Activated CD4-positive, alpha-beta T cell treated with anti-CD3 and anti-CD28 coated beads for 1 hour (primary cell): ENCODE measurements at regions not wholly inside any gene's neighbourhood (a gene's known extent, or its start where the extent isn't known, plus 50 kb on each side); places are given as distances from the start of the nearest gene placed in this dataset.
"Not testable (repeated sequence)": the region's sequence is repeated elsewhere in the genome, so short reads cannot be mapped to it uniquely, and the experiment has no call there.

ENCODE experiments used
- DNase-seq: peaks from one replicate; pipeline ENCODE4 v3.0.0-alpha.2; 2020

GRCh38 chr14:105880616-105881015 is 354.2 kb downstream of the TMEM121 start:
- DNase-seq = no peak

- DNase-seq = no peak
Measured at GRCh38 chr14:105881021-105881930, 354.9 kb downstream of the TMEM121 start.

GRCh38 chr14:105882011-105882410 is 355.6 kb downstream of the TMEM121 start:
- DNase-seq = not testable (repeated sequence)

GRCh38 chr14:105882626-105883025 is 356.2 kb downstream of the TMEM121 start:
- DNase-seq = no peak

GRCh38 chr14:105883066-105884005 is 357.0 kb downstream of the TMEM121 start:
- DNase-seq = no peak

GRCh38 chr14:105884192-105884807 is 357.9 kb downstream of the TMEM121 start:
- DNase-seq = not testable (repeated sequence)

GRCh38 chr14:105884808-105885281 is 358.5 kb downstream of the TMEM121 start:
- DNase-seq = no peak

GRCh38 chr14:105885561-105886320 is 359.4 kb downstream of the TMEM121 start:
- DNase-seq = no peak

GRCh38 chr14:105886791-105887191 is 360.4 kb downstream of the TMEM121 start:
- not testable (repeated sequence) for DNase-seq

GRCh38 chr14:105887692-105888091 is 361.3 kb downstream of the TMEM121 start:
- no peak for DNase-seq

GRCh38 chr14:105888151-105888550 is 361.8 kb downstream of the TMEM121 start:
- DNase-seq = no peak

- DNase-seq = no peak
Measured at GRCh38 chr14:105888784-105889665, 362.6 kb downstream of the TMEM121 start.

- no peak for DNase-seq
Measured at GRCh38 chr14:105889666-105890473, 363.5 kb downstream of the TMEM121 start.

GRCh38 chr14:105890474-105891220 is 364.3 kb downstream of the TMEM121 start:
- no peak for DNase-seq

GRCh38 chr14:105891221-105891602 is 364.8 kb downstream of the TMEM121 start:
- no peak for DNase-seq

- no peak for DNase-seq
Measured at GRCh38 chr14:105891631-105892452, 365.5 kb downstream of the TMEM121 start.

- not testable (repeated sequence) for DNase-seq
Measured at GRCh38 chr14:105892453-105893441, 366.4 kb downstream of the TMEM121 start.
